Mesothelial cell of epicardium (in vitro differentiated cells): ENCODE measurements at regions not wholly inside any gene's neighbourhood (a gene's known extent, or its start where the extent isn't known, plus 50 kb on each side); places are given as distances from the start of the nearest gene placed in this dataset.

Experiments
- DNase-seq, 2 experiments: peaks; one replicate each; pipeline ENCODE4 v3.0.0; 2021; ENCODE audit warnings: low spot score in 2 of 2; ENCODE audit not compliant: unreplicated experiment in 2 of 2
- H3K27ac Mint-ChIP-seq: 2 replicates; pipeline ENCODE4 v1.8.0; 2021; ENCODE audit warnings: mixed read lengths
- H3K27me3 Mint-ChIP-seq: 2 replicates; pipeline ENCODE4 v1.8.0; 2021; ENCODE audit warnings: low read depth, mixed read lengths
- H3K36me3 Mint-ChIP-seq: 2 replicates; pipeline ENCODE4 v1.8.0; 2021; ENCODE audit warnings: mixed read lengths
- H3K4me1 Mint-ChIP-seq: 2 replicates; pipeline ENCODE4 v1.8.0; 2021; ENCODE audit warnings: mixed read lengths
- H3K4me3 Mint-ChIP-seq: 2 replicates; pipeline ENCODE4 v1.8.0; 2021; ENCODE audit warnings: mild to moderate bottlenecking, moderate library complexity, mixed read lengths
- H3K9me3 Mint-ChIP-seq: 2 replicates; pipeline ENCODE4 v1.8.0; 2021; ENCODE audit warnings: mixed read lengths
- CTCF ChIP-seq: fragments of 200-600 bp; sonication (generic); IDR thresholded peaks from one replicate; pipeline ENCODE4 v1.5.0; 2021; ENCODE audit warnings: antibody characterized with exemption; ENCODE audit not compliant: unreplicated experiment

- Mint-ChIP-seq H3K36me3 (no peaks in the 10 kb centered on the region), H3K27me3 (no peaks in the 10 kb centered on the region), H3K4me1 (peaks cover 13% of the 10 kb centered on the region), H3K27ac (peak overlapping the region; percentile 98), H3K4me3 (no peak overlapping the region), H3K9me3 (peaks cover 6% of the 10 kb centered on the region)
- DNase-seq: peak in 1 of 2 experiments; percentile 54
- TF ChIP-seq CTCF: no peak
These were observed 375.3 kb upstream of the KLHL29 start for GRCh38 chr2:23009545-23010149.

- H3K9me3 Mint-ChIP-seq: peaks cover 6% of the 10 kb centered on the region
- peaks cover 24% of the 10 kb centered on the region for H3K4me1 Mint-ChIP-seq
- H3K36me3 Mint-ChIP-seq: no peaks in the 10 kb centered on the region
- TF ChIP-seq CTCF: no peak
- H3K27ac Mint-ChIP-seq: peak overlapping the region; percentile 40
- H3K27me3 Mint-ChIP-seq: no peaks in the 10 kb centered on the region
- H3K4me3 Mint-ChIP-seq: no peak overlapping the region
- no peak for DNase-seq
These were observed 372.5 kb upstream of the KLHL29 start for GRCh38 chr2:23012499-23012898.

GRCh38 chr2:23015651-23016200, 369.3 kb upstream of the KLHL29 start:
- no peak for DNase-seq
- H3K27ac Mint-ChIP-seq: no peak overlapping the region
- H3K4me3 Mint-ChIP-seq: no peak overlapping the region
- no peak for TF ChIP-seq CTCF
- no peaks in the 10 kb centered on the region for H3K36me3 Mint-ChIP-seq
- peaks cover 28% of the 10 kb centered on the region for H3K4me1 Mint-ChIP-seq
- peaks cover 6% of the 10 kb centered on the region for H3K9me3 Mint-ChIP-seq
- no peaks in the 10 kb centered on the region for H3K27me3 Mint-ChIP-seq

GRCh38 chr2:23019476-23019875, 365.5 kb upstream of the KLHL29 start:
- no peaks in the 10 kb centered on the region for H3K9me3 Mint-ChIP-seq
- no peak overlapping the region for H3K27ac Mint-ChIP-seq
- H3K36me3 Mint-ChIP-seq: no peaks in the 10 kb centered on the region
- no peak overlapping the region for H3K4me3 Mint-ChIP-seq
- DNase-seq: no peak
- TF ChIP-seq CTCF: no peak
- no peaks in the 10 kb centered on the region for H3K27me3 Mint-ChIP-seq
- H3K4me1 Mint-ChIP-seq: peaks cover 37% of the 10 kb centered on the region

GRCh38 chr2:23020659-23021058, 364.3 kb upstream of the KLHL29 start:
- peaks cover 33% of the 10 kb centered on the region for H3K4me1 Mint-ChIP-seq
- H3K27me3 Mint-ChIP-seq: no peaks in the 10 kb centered on the region
- DNase-seq: no peak
- peak overlapping the region; percentile 66 for H3K27ac Mint-ChIP-seq
- no peak for TF ChIP-seq CTCF
- no peaks in the 10 kb centered on the region for H3K9me3 Mint-ChIP-seq
- no peak overlapping the region for H3K4me3 Mint-ChIP-seq
- H3K36me3 Mint-ChIP-seq: no peaks in the 10 kb centered on the region
